Fibroblast of lung (primary cell): ENCODE measurements at regions not wholly inside any gene's neighbourhood (a gene's known extent, or its start where the extent isn't known, plus 50 kb on each side); places are given as distances from the start of the nearest gene placed in this dataset.

Experiments
- DNase-seq, 2 donors: peaks; one replicate each; pipeline versions ENCODE4 v3.0.0 to v3.0.0-alpha.2; 2010; ENCODE audit warnings: low read depth in 2 of 2
- H2AFZ ChIP-seq: 2 replicates; pipeline ENCODE4 v1.5.1; 2012; ENCODE audit warnings: low read length, control low read depth, inconsistent platforms
- H3K27ac ChIP-seq: 2 replicates; pipeline ENCODE4 v1.5.1; 2011; ENCODE audit warnings: low read length, control low read depth; ENCODE audit not compliant: insufficient read depth
- H3K27me3 ChIP-seq: 2 replicates; pipeline ENCODE4 v1.5.1; 2011; ENCODE audit warnings: mild to moderate bottlenecking, low read length; ENCODE audit not compliant: control insufficient read depth, insufficient read depth
- H3K36me3 ChIP-seq: 2 replicates; pipeline ENCODE4 v1.5.1; 2011; ENCODE audit warnings: low read length; ENCODE audit not compliant: control insufficient read depth, insufficient read depth
- H3K4me1 ChIP-seq: 2 replicates; pipeline ENCODE4 v1.5.1; 2011; ENCODE audit warnings: low read length; ENCODE audit not compliant: control insufficient read depth, insufficient read depth; ENCODE audit errors: extremely low read depth
- H3K4me2 ChIP-seq: 2 replicates; pipeline ENCODE4 v1.5.1; 2011; ENCODE audit warnings: low read length, control low read depth; ENCODE audit not compliant: insufficient read depth; ENCODE audit errors: extremely low read depth
- H3K4me3 ChIP-seq, 4 experiments: fragments of 200-600 bp in 1 of 4; sonication (generic) in 1 of 4; replicated peaks in 1 of 4; 2 replicates each; pipeline ENCODE4 v1.5.1; 2011 to 2016; ENCODE audit warnings: low read length in 4 of 4, low read depth in 3 of 4, mild to moderate bottlenecking in 3 of 4, control low read depth in 2 of 4, inconsistent platforms in 1 of 4, mixed read lengths in 1 of 4; ENCODE audit not compliant: insufficient read depth in 1 of 4; ENCODE audit errors: control extremely low read depth in 1 of 4
- H3K79me2 ChIP-seq: 2 replicates; pipeline ENCODE4 v1.5.1; 2012; ENCODE audit warnings: mild to moderate bottlenecking, low read length, inconsistent platforms; ENCODE audit not compliant: control insufficient read depth, insufficient read depth
- H3K9ac ChIP-seq: 2 replicates; pipeline ENCODE4 v1.5.1; 2011; ENCODE audit warnings: mild to moderate bottlenecking, low read length, control low read depth; ENCODE audit not compliant: insufficient read depth
- H3K9me3 ChIP-seq: 2 replicates; pipeline ENCODE4 v1.5.1; 2012; ENCODE audit warnings: low read depth, low read length; ENCODE audit not compliant: control insufficient read depth, insufficient read depth
- H4K20me1 ChIP-seq: 2 replicates; pipeline ENCODE4 v1.5.1; 2011; ENCODE audit warnings: low read length; ENCODE audit not compliant: control insufficient read depth, insufficient read depth; ENCODE audit errors: extremely low read depth
- EZH2 ChIP-seq: IDR thresholded peaks from 2 replicates; pipeline ENCODE4 v1.5.1; 2012; ENCODE audit warnings: low read length, control low read depth, mild to moderate bottlenecking; ENCODE audit errors: missing control alignments
- TF ChIP-seq, protein P1 (sequence below), 2 donors: IDR thresholded peaks in 1 of 2; conservative IDR thresholded peaks in 1 of 2; 1 replicate in 1 of 2; 2 replicates in 1 of 2; pipeline ENCODE4 v1.5.1; 2011 to 2012; ENCODE audit warnings: low read length in 2 of 2, control low read depth in 1 of 2, inconsistent platforms in 1 of 2, low read depth in 1 of 2, mild to moderate bottlenecking in 1 of 2

DNA sequence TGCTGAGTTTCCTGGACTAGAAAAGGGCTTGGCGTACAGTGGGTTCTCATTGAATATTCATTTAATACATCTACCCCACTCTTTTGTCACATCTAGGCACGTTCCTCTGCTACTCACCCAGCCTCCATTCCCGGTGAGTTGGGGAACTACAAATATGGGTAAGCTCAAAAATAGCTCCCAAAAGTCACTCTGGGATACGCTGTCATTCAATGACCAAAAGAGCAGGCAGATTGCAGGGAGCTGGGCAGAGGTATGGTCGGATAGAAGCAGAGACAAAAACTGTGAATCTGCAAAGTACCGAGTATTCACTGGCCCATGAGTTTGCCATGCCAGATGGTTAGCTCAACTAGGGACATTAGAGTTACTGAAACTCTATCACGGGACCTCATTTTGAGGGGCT lies 103.9 kb upstream of the SASH1 start:
- H3K4me2 ChIP-seq = no peak overlapping the region
- H2AFZ ChIP-seq = no peak overlapping the region
- TF ChIP-seq EZH2 = no peak
- TF ChIP-seq, protein P1, sequence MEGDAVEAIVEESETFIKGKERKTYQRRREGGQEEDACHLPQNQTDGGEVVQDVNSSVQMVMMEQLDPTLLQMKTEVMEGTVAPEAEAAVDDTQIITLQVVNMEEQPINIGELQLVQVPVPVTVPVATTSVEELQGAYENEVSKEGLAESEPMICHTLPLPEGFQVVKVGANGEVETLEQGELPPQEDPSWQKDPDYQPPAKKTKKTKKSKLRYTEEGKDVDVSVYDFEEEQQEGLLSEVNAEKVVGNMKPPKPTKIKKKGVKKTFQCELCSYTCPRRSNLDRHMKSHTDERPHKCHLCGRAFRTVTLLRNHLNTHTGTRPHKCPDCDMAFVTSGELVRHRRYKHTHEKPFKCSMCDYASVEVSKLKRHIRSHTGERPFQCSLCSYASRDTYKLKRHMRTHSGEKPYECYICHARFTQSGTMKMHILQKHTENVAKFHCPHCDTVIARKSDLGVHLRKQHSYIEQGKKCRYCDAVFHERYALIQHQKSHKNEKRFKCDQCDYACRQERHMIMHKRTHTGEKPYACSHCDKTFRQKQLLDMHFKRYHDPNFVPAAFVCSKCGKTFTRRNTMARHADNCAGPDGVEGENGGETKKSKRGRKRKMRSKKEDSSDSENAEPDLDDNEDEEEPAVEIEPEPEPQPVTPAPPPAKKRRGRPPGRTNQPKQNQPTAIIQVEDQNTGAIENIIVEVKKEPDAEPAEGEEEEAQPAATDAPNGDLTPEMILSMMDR (conservative IDR thresholded peaks at IDR 0.05 in 1 of 2, IDR thresholded peaks at IDR 0.05 in 1 of 2; ENCODE audit: low read depth in 1 of 2, low read length in 2 of 2) = no peak
- H3K4me1 ChIP-seq = no peaks in the 10 kb centered on the region
- H4K20me1 ChIP-seq = no peaks in the 10 kb centered on the region
- no peaks in the 10 kb centered on the region for H3K36me3 ChIP-seq
- no peak for DNase-seq
- no peak overlapping the region for H3K9ac ChIP-seq
- H3K27me3 ChIP-seq = no peaks in the 10 kb centered on the region
- no peak overlapping the region for H3K4me3 ChIP-seq
- no peaks in the 10 kb centered on the region for H3K79me2 ChIP-seq
- no peak overlapping the region for H3K27ac ChIP-seq
- H3K9me3 ChIP-seq = no peaks in the 10 kb centered on the region

DNA sequence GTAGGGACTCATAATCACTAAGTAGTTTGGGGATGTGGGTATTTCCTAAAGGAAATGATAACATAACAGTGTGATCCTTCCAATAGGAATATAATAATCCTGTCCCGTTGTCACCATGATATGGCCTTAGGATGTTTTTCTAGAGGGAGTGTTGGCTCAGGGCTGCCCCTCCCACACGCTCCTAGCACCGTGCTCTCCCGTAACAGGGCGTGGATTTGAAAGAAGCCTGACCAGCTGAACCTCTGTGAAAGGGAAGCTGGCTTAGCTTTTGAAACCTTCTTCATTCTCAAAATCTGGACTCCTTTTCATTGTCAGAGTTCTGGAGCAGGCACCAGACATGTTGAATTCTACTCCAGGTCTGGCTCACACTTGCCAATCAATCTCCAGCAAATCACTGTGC lies 103.4 kb upstream of the SASH1 start:
- Histone ChIP-seq H3K36me3 (no peaks in the 10 kb centered on the region), H3K4me2 (no peak overlapping the region), H3K27me3 (no peaks in the 10 kb centered on the region), H3K27ac (no peak overlapping the region), H3K4me1 (no peaks in the 10 kb centered on the region), H3K79me2 (no peaks in the 10 kb centered on the region), H3K4me3 (no peak overlapping the region), H3K9ac (no peak overlapping the region), H3K9me3 (no peaks in the 10 kb centered on the region), H4K20me1 (no peaks in the 10 kb centered on the region), H2AFZ (no peak overlapping the region)
- TF ChIP-seq, protein P1 (conservative IDR thresholded peaks at IDR 0.05 in 1 of 2, IDR thresholded peaks at IDR 0.05 in 1 of 2; ENCODE audit: low read depth in 1 of 2, low read length in 2 of 2) = no peak
- no peak for TF ChIP-seq EZH2
- DNase-seq = no peak

DNA sequence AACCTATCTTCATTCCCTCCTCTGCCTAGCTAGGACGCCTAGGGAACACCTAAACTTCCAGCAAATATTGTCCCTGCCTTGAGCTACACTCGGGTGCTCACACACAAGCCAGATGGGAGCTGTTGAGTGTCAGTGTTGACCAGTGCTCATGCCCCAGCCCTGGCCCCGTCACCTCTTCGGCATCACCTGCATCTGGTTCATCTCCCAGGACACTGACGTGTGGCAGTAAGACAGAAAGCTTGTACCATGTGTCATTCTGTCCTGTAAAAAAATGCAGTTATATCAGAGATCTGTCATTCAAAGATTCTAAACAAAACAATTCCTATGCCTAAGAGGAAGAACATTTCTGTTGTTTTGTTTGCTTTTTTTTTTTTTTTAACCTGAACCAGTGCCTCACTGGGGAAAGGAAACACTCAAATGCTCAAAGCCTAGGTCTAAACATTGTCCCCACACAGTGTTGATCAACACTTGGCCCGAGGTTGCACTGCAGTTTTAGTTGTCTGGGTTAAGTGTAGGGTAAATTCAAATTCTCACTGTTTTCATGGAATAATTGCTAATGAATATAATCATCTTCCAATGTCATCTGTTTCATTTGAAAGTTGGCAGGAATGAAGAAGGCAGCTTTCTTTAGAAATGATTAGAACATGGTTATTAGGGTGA lies 102.7 kb upstream of the SASH1 start:
- Histone ChIP-seq H3K4me1 (no peaks in the 10 kb centered on the region), H3K4me3 (no peak overlapping the region), H3K9me3 (no peaks in the 10 kb centered on the region), H2AFZ (no peak overlapping the region), H3K27ac (no peak overlapping the region), H3K36me3 (no peaks in the 10 kb centered on the region), H3K27me3 (no peaks in the 10 kb centered on the region), H4K20me1 (no peaks in the 10 kb centered on the region), H3K9ac (no peak overlapping the region), H3K4me2 (no peak overlapping the region), H3K79me2 (no peaks in the 10 kb centered on the region)
- TF ChIP-seq, protein P1 (conservative IDR thresholded peaks at IDR 0.05 in 1 of 2, IDR thresholded peaks at IDR 0.05 in 1 of 2; ENCODE audit: low read depth in 1 of 2, low read length in 2 of 2) = no peak
- TF ChIP-seq EZH2 = no peak
- DNase-seq = no peak
